HG02678 (cell line): ENCODE measurements at regions not wholly inside any gene's neighbourhood (a gene's known extent, or its start where the extent isn't known, plus 50 kb on each side); places are given as distances from the start of the nearest gene placed in this dataset.
"Not testable (repeated sequence)": the region's sequence is repeated elsewhere in the genome, so short reads cannot be mapped to it uniquely, and the experiment has no call there.

Experiments
- ATAC-seq: cut with Tn5 transposase; IDR thresholded peaks from one replicate; pipeline ENCODE4 v1.9.1; 2021; ENCODE audit warnings: mild to moderate bottlenecking, moderate library complexity; ENCODE audit not compliant: unreplicated experiment

GRCh38 chrX:10469-11458 lies 270.4 kb upstream of the PLCXD1 start:
- ATAC-seq: not testable (repeated sequence)

GRCh38 chrX:13821-14443 lies 267.2 kb upstream of the PLCXD1 start:
- not testable (repeated sequence) for ATAC-seq

GRCh38 chrX:14452-14851 lies 266.7 kb upstream of the PLCXD1 start:
- ATAC-seq: not testable (repeated sequence)

- peak; percentile 89 for ATAC-seq
Observed at GRCh38 chrX:18768-19454, 262.3 kb upstream of the PLCXD1 start.

GRCh38 chrX:19455-19827 lies 261.7 kb upstream of the PLCXD1 start:
- peak; percentile 25 for ATAC-seq

- ATAC-seq: no peak
Observed at GRCh38 chrX:19912-20571, 261.1 kb upstream of the PLCXD1 start.

GRCh38 chrX:24139-24538 lies 257.0 kb upstream of the PLCXD1 start:
- not testable (repeated sequence) for ATAC-seq
